MM.1S (cell line): ENCODE measurements at regions not wholly inside any gene's neighbourhood (a gene's known extent, or its start where the extent isn't known, plus 50 kb on each side); places are given as distances from the start of the nearest gene placed in this dataset.
A peak's percentile ranks its signal among the peaks of the same experiment; 100 is the strongest.

Experiments used
- DNase-seq: peaks from one replicate; pipeline ENCODE4 v3.0.0-alpha.2; 2015
- H2AFZ ChIP-seq: fragments of 300-600 bp; sonication (generic); 2 replicates; pipeline ENCODE4 v1.6.0; 2016; ENCODE audit warnings: antibody characterized with exemption, low read length
- H3F3A ChIP-seq: fragments of 300-600 bp; sonication (generic); 2 replicates; pipeline ENCODE4 v1.6.1; 2016; ENCODE audit warnings: mild to moderate bottlenecking, antibody characterized with exemption, low read length, moderate library complexity, mixed read lengths; ENCODE audit not compliant: insufficient read depth
- H3K27ac ChIP-seq: fragments of 300-600 bp; sonication (generic); 2 replicates; pipeline ENCODE4 v1.5.1; 2016; ENCODE audit warnings: mild to moderate bottlenecking, low read length
- H3K27me3 ChIP-seq: fragments of 300-600 bp; sonication (generic); replicated peaks from 2 replicates; pipeline ENCODE4 v1.6.0; 2016; ENCODE audit warnings: low read length; ENCODE audit not compliant: insufficient read depth
- H3K36me3 ChIP-seq: fragments of 300-600 bp; sonication (generic); replicated peaks from 2 replicates; pipeline ENCODE4 v1.6.1; 2016; ENCODE audit warnings: mild to moderate bottlenecking, low read length, mixed read lengths; ENCODE audit not compliant: insufficient read depth
- H3K4me1 ChIP-seq: fragments of 300-600 bp; sonication (generic); 2 replicates; pipeline ENCODE4 v1.6.1; 2016; ENCODE audit warnings: low read length, mixed read lengths
- H3K4me2 ChIP-seq: fragments of 300-600 bp; sonication (generic); 2 replicates; pipeline ENCODE4 v1.6.0; 2016; ENCODE audit warnings: low read depth, low read length
- H3K4me3 ChIP-seq: fragments of 300-600 bp; sonication (generic); 2 replicates; pipeline ENCODE4 v1.5.1; 2016; ENCODE audit warnings: low read length, mixed read lengths
- H3K79me2 ChIP-seq: fragments of 300-600 bp; sonication (generic); 2 replicates; pipeline ENCODE4 v1.6.1; 2016; ENCODE audit warnings: mixed run types, low read length, mixed read lengths
- H3K9ac ChIP-seq: fragments of 300-600 bp; sonication (generic); 2 replicates; pipeline ENCODE4 v1.6.1; 2016; ENCODE audit warnings: low read length, mixed read lengths
- H3K9me2 ChIP-seq: fragments of 300-600 bp; sonication (generic); replicated peaks from 2 replicates; pipeline ENCODE4 v1.6.1; 2016; ENCODE audit warnings: mild to moderate bottlenecking, low read length, mixed read lengths; ENCODE audit not compliant: insufficient read depth
- H3K9me3 ChIP-seq: fragments of 300-600 bp; sonication (generic); replicated peaks from 2 replicates; pipeline ENCODE4 v1.6.1; 2016; ENCODE audit warnings: mild to moderate bottlenecking, low read length, mixed read lengths; ENCODE audit not compliant: insufficient read depth
- H4K20me1 ChIP-seq: fragments of 300-600 bp; sonication (generic); 2 replicates; pipeline ENCODE4 v1.6.1; 2016; ENCODE audit warnings: mild to moderate bottlenecking, low read length, moderate library complexity, mixed read lengths; ENCODE audit not compliant: insufficient read depth
- EZH2 ChIP-seq: fragments of 300-600 bp; sonication (generic); optimal IDR thresholded peaks from 2 replicates; pipeline ENCODE3; 2017; ENCODE audit warnings: low read depth, mild to moderate bottlenecking, antibody characterized with exemption, low read length, mixed read lengths
- EZH2phosphoT487 ChIP-seq: fragments of 300-600 bp; sonication (generic); IDR thresholded peaks from 2 replicates; pipeline ENCODE4 v1.6.1; 2018; ENCODE audit warnings: antibody characterized with exemption, low read length
- TF ChIP-seq, protein P1 (sequence below): fragments of 300-600 bp; sonication (generic); IDR thresholded peaks from 2 replicates; pipeline ENCODE4 v1.5.1; 2016; ENCODE audit warnings: antibody characterized with exemption, low read length, mixed read lengths

DNA sequence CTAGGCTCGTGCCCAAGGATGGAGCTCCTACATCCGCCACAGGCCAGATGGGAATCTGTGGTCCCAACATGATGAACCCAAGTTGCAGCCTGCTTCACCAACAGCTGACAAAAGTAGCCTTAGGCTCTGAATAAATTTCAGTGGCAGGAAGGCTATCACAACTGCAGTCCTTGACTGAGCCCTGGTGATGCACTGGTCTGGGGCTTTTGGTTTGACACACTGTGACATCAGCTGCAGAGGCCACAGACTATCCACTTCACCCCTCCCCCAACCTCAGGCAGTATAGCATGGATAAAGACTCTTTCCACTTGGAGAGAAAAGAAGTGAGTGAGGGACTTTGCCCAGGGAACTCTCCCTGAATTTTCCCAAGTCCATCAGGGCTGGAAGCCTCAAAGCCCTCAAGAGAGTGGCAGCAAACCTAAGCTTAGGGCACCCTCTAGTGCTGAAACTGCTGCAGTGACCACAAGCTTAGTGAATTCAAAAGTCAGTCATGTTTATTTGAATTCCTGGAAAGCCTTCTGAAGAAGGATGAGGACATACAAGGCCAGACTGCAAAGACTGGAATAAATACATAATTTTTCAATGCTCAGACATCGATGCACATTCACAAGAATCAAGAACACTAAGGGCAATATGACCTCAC, 135.0 kb upstream of the TENT5D start:
- Histone ChIP-seq H3K9me2 (no peaks in the 10 kb centered on the region), H3K36me3 (no peaks in the 10 kb centered on the region), H3K27ac (no peak overlapping the region), H3K4me1 (no peaks in the 10 kb centered on the region), H4K20me1 (no peaks in the 10 kb centered on the region), H3K4me2 (no peak overlapping the region), H3K9ac (no peak overlapping the region), H3K9me3 (no peaks in the 10 kb centered on the region), H3F3A (no peaks in the 10 kb centered on the region), H3K27me3 (no peaks in the 10 kb centered on the region), H3K4me3 (no peak overlapping the region), H3K79me2 (no peaks in the 10 kb centered on the region), H2AFZ (no peak overlapping the region)
- TF ChIP-seq, protein P1, sequence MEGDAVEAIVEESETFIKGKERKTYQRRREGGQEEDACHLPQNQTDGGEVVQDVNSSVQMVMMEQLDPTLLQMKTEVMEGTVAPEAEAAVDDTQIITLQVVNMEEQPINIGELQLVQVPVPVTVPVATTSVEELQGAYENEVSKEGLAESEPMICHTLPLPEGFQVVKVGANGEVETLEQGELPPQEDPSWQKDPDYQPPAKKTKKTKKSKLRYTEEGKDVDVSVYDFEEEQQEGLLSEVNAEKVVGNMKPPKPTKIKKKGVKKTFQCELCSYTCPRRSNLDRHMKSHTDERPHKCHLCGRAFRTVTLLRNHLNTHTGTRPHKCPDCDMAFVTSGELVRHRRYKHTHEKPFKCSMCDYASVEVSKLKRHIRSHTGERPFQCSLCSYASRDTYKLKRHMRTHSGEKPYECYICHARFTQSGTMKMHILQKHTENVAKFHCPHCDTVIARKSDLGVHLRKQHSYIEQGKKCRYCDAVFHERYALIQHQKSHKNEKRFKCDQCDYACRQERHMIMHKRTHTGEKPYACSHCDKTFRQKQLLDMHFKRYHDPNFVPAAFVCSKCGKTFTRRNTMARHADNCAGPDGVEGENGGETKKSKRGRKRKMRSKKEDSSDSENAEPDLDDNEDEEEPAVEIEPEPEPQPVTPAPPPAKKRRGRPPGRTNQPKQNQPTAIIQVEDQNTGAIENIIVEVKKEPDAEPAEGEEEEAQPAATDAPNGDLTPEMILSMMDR, result peak; percentile 73
- TF ChIP-seq EZH2phosphoT487, result no peak
- peak; percentile 43 for DNase-seq

DNA sequence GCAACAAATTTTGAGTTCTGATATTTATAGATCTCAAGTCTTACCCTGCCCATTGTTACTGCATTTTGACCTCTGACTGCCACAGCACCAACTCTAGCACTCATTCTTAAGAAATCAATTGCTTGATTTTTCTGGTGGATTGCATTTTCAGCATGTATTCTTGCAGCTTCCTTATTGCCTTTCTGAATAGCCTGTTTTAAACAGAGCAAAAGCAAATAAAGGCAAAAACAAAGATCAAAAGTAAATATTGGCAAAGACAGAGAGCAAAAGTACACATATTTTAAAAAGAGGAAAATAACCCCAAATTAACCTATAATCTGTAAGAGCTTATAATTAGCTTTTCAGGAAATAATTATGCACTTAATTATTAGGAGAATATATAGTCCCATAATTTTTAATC, 129.4 kb upstream of the TENT5D start:
- TF ChIP-seq EZH2phosphoT487, result no peak
- no peak for TF ChIP-seq EZH2
- TF ChIP-seq, protein P1, result no peak
- H3K9me2 ChIP-seq, result no peaks in the 10 kb centered on the region
- H2AFZ ChIP-seq, result no peak overlapping the region
- no peak overlapping the region for H3K4me3 ChIP-seq
- H3K27me3 ChIP-seq, result no peaks in the 10 kb centered on the region
- H3K79me2 ChIP-seq, result no peaks in the 10 kb centered on the region
- no peaks in the 10 kb centered on the region for H3K9me3 ChIP-seq
- no peak overlapping the region for H3K9ac ChIP-seq
- H3K4me2 ChIP-seq, result no peak overlapping the region
- no peak for DNase-seq
- H3K36me3 ChIP-seq, result no peaks in the 10 kb centered on the region
- H3K27ac ChIP-seq, result no peak overlapping the region
- no peaks in the 10 kb centered on the region for H4K20me1 ChIP-seq
- H3F3A ChIP-seq, result no peaks in the 10 kb centered on the region
- H3K4me1 ChIP-seq, result no peaks in the 10 kb centered on the region

DNA sequence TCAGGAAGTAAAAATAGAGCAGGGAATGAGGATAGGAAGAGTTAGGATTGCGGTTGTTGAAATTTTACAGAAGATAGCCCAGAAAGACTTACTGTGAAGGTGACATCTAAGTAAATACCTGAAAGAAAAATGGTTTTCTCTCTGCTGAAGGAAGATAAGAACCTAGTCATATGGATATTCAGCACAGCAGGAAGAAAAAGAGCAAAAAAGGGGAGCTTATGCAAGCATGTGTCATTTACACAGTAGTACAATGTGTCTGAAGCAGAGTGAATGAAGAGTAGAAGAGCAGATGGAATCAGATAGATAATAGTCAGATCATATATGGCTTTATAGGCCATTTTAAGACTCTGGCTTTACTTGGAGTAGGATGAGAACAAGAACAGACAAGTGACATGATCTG, 126.9 kb upstream of the TENT5D start:
- no peak for DNase-seq
- Histone ChIP-seq H3K36me3 (no peaks in the 10 kb centered on the region), H3K27me3 (no peaks in the 10 kb centered on the region), H3K4me1 (no peaks in the 10 kb centered on the region), H4K20me1 (no peaks in the 10 kb centered on the region), H2AFZ (no peak overlapping the region), H3K9me2 (no peaks in the 10 kb centered on the region), H3K9ac (no peak overlapping the region), H3F3A (no peaks in the 10 kb centered on the region), H3K4me2 (no peak overlapping the region), H3K9me3 (no peaks in the 10 kb centered on the region), H3K27ac (no peak overlapping the region), H3K79me2 (no peaks in the 10 kb centered on the region), H3K4me3 (no peak overlapping the region)
- TF ChIP-seq EZH2 (no peak), EZH2phosphoT487 (no peak)
- TF ChIP-seq, protein P1, result no peak
